NCI-H446 treated with DMSO at 0.1 percent for 48 hours (cell line): ENCODE measurements at regions not wholly inside any gene's neighbourhood (a gene's known extent, or its start where the extent isn't known, plus 50 kb on each side); places are given as distances from the start of the nearest gene placed in this dataset.

ENCODE experiments used
- DNase-seq: peaks from one replicate; lab custom pipeline; 2025; lab: John Stamatoyannopoulos, UW

GRCh38 chr2:234835738-234836137 is 116.1 kb upstream of the SH3BP4 start:
- DNase-seq: no peak

DNA sequence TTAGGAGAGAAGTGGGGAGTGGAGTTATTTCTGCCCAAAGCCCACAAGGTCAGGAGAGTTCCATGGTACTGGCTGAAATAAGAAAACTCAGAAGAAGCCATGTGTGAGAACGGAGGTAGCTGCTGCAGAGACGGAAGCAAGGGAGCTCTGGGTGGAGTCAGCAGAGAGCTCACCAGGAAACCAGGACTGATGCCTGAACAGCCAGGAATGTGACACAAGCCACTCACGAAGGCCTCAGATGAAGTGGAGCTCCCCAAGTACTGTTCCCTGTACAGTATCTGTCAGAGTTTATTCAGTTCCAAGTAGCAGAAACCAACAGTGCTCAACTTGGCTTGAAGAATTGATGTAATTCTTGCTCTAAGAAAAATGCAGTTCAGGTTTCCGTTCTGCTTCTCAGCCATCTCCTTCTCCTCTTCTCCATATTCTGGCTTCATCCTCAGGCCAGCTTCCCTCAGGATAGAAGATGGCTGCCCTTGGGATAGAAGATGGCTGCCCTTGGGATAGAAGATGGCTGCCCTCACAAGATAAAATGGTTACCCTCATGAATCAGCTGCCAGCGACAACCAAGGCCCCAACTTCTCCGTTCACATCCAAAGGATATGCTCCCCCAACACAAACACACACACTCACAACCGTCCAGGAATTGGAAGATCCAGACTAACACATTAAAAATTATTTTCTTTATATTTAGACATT is 117.4 kb upstream of the SH3BP4 start:
- DNase-seq: no peak

- DNase-seq: no peak
Observed at GRCh38 chr2:234830853-234831252, 121.0 kb upstream of the SH3BP4 start.

DNA sequence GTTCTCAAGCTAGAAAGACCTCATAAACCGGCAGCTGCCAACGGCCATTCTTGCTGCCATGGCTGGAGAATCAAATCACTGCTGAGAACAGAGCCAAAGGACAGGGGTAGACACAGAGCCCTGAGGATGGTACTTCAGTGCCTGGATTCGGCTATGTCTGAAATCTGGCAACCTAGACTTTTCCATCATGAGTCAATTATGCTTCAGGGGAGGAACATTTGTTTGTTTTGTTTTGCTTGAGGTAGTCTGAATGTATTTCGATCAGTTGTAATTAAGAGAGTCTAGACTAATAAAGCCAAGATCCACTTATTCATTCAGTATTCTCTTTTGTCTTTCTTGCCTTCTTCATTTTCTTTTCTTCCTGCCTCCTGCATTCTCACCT is 122.8 kb upstream of the SH3BP4 start:
- DNase-seq: no peak

- DNase-seq: no peak
Observed at GRCh38 chr2:234828382-234829073, 123.3 kb upstream of the SH3BP4 start.

- no peak for DNase-seq
Observed at GRCh38 chr2:234827096-234827860, 124.5 kb upstream of the SH3BP4 start.

DNA sequence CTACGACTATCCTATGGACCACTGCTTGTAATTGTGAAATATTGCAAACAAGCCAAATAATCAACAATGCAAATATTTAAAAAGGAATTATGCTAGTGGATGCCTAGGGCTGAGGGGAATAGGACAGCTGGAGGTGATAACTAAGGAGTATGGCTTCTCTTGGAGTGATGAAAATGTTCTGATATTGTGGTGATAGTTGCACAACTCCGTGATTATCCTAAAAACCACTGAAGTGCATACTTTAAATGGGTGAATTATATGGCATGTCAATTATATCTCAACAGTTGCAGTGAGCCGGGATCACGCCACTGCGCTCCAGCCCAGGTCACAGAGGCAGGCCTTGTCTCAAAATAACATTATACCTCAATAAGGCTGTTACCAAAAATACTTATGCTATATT is 125.1 kb upstream of the SH3BP4 start:
- no peak for DNase-seq

DNA sequence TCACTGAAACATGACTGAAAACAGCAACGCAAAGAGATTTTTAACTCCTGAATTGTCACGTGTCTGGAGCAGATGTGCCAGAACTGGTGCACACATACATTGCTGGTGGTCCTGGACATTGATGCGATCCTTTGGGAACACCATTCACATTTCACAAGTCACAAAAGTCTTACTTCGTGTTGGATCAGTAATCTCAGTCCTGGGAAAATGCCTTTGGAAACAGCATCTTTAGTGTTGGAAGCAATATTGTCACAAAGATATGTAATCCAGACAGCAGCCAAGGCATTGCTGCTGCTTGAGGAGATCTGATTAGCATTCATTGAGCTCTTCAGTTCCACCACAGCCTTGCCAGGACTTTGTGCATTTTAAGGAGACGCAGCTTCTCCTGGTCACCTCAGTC is 126.2 kb upstream of the SH3BP4 start:
- DNase-seq: no peak

- DNase-seq: no peak
Observed at GRCh38 chr2:234823877-234824376, 127.9 kb upstream of the SH3BP4 start.

DNA sequence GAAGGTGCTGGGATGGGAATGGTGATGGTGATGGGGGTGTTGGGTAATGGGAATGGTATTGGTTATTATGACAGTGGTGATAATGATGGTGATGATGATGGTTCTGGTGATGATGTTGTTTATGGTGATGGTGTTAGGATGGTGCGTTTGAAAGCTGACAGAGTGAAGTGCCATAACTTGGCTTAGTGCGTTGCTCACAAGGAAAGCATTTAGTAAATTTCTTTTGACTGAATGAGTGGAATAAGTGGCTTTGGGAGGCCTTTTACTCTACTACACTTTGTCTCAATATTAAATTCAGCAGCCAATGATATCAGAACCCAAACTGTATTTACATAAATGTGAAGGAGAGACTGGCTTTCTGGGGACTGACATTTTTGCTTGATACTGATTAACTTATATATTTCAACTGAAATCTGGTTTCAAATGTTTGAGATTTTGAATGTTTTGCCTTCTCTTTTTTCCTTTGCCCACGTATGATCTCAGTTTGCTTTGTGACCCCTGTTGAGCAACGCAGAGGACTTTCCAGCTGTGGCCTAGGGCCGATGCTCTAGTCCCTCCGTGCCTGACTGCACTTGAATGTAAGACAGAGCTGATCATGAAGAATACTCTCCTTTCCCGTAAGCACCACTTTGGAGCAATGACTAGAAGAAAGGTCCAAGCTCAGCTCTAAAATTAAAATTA is 128.5 kb upstream of the SH3BP4 start:
- DNase-seq: no peak

DNA sequence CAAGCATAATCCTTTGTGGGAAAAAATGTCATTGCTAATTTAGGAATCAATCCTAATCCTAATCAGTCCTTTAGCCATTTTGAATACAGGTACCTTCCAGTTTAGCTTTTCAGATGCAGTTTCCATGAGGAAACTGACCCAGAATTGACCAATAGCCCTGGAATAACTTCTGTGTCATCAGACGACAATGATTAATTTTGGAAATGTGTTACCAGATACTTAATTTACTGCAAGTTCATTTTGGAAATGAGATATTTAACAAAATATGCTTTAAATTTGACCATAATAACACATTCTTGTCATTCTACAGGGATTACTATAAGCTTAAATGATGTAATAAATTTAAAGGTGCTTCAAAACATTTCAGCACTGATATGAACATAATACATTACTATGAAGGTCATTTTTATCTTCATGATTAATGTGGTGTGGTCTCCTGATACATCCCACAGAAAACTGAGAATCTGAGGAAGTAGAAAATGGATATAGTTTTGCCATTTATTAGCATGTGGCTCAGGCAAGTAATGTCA is 129.8 kb upstream of the SH3BP4 start:
- no peak for DNase-seq

- no peak for DNase-seq
Observed at GRCh38 chr2:234818937-234819336, 132.9 kb upstream of the SH3BP4 start.

DNA sequence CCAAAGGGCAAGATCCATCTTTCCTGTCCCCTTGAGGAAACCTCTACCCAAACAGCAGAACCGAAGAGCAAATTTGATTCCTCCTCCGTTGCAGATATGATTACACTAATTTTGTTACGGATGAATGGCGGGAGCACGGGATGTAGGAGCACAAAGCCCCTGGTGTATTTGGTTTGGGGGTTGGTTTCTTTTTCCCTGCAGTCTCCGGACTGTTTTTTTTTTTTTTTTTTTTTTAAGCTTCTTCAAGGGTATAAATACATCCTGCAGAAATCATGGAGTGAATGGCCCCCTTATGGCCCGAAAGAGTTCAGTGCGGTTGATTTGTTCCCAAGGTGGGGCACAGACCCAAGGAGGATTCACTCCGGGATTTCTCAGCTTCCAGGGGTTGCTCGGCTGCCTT is 135.3 kb upstream of the SH3BP4 start:
- DNase-seq: no peak

GRCh38 chr2:234816056-234816455 is 135.8 kb upstream of the SH3BP4 start:
- no peak for DNase-seq

GRCh38 chr2:234814374-234814773 is 137.4 kb upstream of the SH3BP4 start:
- DNase-seq: no peak

- no peak for DNase-seq
Observed at GRCh38 chr2:234812851-234813250, 139.0 kb upstream of the SH3BP4 start.

GRCh38 chr2:234808907-234809306 is 142.9 kb upstream of the SH3BP4 start:
- no peak for DNase-seq

GRCh38 chr2:234806818-234807217 is 145.0 kb upstream of the SH3BP4 start:
- DNase-seq: no peak

GRCh38 chr2:234805836-234806235 is 146.0 kb upstream of the SH3BP4 start:
- no peak for DNase-seq

GRCh38 chr2:234804704-234805103 is 147.1 kb upstream of the SH3BP4 start:
- no peak for DNase-seq

DNA sequence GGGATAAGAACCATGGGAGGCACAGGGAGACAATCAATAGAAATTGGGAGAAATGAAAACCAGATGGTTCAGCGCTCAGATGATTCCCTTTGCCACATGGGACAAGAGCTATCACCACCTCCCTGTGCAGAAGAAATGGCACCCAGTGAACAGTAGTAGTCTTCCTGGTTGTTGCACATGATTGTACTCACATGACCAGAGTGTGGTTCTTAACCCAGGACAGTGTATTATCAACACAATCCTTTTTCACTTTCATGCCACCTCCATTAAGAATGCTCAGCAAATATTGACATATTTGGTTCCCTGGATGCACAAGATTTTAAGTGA is 149.0 kb upstream of the SH3BP4 start:
- DNase-seq: no peak
